VCaP (cell line): ENCODE measurements at regions not wholly inside any gene's neighbourhood (a gene's known extent, or its start where the extent isn't known, plus 50 kb on each side); places are given as distances from the start of the nearest gene placed in this dataset.

Experiments
- H3K27ac ChIP-seq: fragments of 450-650 bp; 2 replicates; pipeline ENCODE4 v1.5.1; 2017
- CTCF ChIP-seq: fragments of 450-650 bp; conservative IDR thresholded peaks from 2 replicates; pipeline ENCODE4 v1.5.1; 2017; ENCODE audit warnings: mild to moderate bottlenecking, moderate library complexity

DNA sequence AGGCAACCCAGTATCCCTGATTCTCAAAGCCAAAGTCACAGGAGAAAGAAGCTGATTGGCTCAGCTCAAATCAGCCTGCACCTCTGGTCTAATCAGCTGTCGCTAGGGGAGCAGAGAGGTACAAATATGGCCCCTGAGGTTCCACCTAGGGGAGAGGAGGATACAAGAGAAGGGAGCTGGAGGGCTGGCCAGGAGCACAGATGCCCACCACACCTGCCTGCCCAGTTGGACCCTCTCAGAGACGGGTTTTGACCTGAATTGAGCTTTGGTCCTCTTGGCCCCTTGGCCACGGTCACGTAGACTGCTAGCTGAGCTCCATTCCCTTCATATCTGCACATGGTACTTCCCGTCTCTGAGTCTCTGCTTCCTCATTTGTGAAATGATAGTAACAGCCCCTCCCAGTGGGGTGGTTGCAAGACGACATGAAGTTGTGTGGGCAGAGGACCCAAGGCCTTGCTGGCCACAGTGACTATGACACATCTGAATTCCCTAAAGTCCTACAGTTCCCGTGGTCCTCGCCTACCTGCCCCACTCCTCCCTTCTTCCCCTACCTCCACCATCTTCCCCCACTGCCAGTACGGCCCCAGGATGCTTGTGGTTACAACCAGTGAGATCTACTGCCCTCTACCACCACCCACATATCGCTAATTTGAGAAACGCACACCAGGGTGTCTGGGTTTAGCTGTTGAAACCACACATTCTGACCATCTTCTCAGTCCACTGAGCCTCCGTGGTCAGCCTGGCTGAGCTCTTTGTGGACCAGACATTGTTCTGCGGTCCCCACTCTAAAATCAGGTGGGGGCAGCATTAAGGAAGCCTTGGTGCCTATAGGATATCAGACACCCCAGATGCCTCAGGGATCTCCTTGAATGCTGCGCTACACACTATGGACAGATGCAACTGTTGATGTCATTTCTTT lies 60.3 kb upstream of the NEK6 start:
- H3K27ac ChIP-seq: no peak overlapping the region
- TF ChIP-seq CTCF: no peak

DNA sequence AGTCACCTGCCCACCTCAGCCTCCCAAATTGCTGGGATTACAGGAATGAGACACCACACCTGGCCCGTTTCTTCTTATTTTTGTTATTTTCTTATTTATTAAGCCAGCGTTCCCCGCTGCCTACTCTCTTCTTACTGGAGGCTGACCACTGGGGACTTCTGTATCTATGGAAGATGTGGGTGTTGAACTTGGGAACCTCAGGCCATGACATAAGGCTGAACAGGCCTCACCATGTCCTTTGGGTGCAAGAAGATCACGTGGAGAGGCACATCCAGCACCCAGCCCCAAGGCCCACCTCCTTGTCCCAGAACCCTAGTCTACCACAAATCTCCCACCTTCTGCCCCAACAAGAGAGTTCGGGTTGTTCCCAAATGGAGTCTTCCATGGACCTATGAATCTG lies 59.4 kb upstream of the NEK6 start:
- no peak for TF ChIP-seq CTCF
- H3K27ac ChIP-seq: no peak overlapping the region

GRCh38 chr9:124198948-124199347 lies 58.8 kb upstream of the NEK6 start:
- no peak for TF ChIP-seq CTCF
- H3K27ac ChIP-seq: no peak overlapping the region

DNA sequence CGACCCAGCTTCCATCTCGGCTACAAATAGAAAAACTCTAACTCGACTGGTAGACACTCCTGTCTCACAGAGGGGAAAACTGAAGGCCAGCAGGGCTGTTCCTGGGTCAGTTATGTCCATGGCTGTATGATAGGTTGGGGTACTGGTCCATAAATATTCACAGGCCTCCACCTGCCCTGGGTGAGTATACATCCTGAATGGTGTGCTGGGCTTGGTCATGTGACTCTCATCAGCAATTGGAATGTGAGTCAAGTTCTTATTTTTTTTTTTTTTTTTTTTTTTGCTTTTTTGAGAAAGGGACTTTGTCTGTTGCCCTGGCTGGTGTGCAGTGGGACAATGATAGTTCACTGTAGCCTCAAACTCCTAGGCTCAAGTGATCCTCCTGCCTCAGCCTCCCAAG lies 58.3 kb upstream of the NEK6 start:
- TF ChIP-seq CTCF: no peak
- H3K27ac ChIP-seq: no peak overlapping the region

GRCh38 chr9:124202447-124202971 lies 55.2 kb upstream of the NEK6 start:
- TF ChIP-seq CTCF: no peak
- no peak overlapping the region for H3K27ac ChIP-seq

DNA sequence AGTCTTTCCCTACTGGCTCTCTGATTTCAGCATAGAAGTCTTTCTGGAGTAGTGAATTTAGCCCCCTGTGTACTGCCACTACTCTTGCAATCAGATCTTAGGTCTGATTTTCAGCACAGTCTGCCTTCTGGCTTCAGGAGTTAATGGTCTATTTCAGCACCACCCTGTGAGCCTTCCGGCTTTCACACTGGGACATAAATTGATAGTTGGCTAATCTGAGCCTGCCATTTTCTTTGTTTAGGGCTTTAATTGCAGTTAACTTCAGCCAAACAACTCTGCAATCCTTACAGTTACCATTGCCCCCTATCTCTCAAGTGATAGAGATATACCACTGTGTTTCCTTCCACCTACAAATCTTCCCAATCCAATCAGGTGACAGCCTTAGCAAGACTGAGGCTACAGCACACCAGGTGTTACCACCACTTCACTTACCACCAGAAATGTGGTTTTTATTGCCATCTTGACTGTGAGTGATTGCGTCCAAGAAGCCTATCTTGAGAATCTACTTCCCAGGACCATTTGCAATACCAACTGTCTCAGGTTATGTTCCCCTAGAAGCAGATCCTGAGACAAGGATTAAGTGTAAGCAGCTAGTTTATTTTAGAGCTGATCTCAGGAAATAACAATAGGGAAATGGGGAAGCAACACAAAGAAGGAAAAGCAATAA lies 51.9 kb upstream of the NEK6 start:
- H3K27ac ChIP-seq: no peak overlapping the region
- no peak for TF ChIP-seq CTCF

- no peak overlapping the region for H3K27ac ChIP-seq
- no peak for TF ChIP-seq CTCF
Measured at GRCh38 chr9:124206391-124206790, 51.4 kb upstream of the NEK6 start.
